Prostate gland (tissue), 2 donors: ENCODE measurements at regions not wholly inside any gene's neighbourhood (a gene's known extent, or its start where the extent isn't known, plus 50 kb on each side); places are given as distances from the start of the nearest gene placed in this dataset.

ENCODE experiments used
- DNase-seq: peaks from one replicate; pipeline ENCODE4 v3.0.0-alpha.2; 2019; ENCODE audit warnings: low spot score
- H3K27ac ChIP-seq, 2 donors: fragments of 200-600 bp; sonication (generic); 2 replicates each; pipeline ENCODE4 v1.5.1; 2017 to 2019
- H3K27me3 ChIP-seq: fragments of 200-600 bp; sonication (generic); replicated peaks from 2 replicates; pipeline ENCODE4 v1.5.1; 2019; ENCODE audit not compliant: insufficient read depth
- H3K36me3 ChIP-seq, 2 donors: fragments of 200-600 bp; sonication (generic); 1 replicate in 1 of 2; 2 replicates in 1 of 2; pipeline versions ENCODE4 v1.5.1 to v1.8.1; 2017 to 2019
- H3K4me1 ChIP-seq: fragments of 200-600 bp; sonication (generic); replicated peaks from 2 replicates; pipeline ENCODE4 v1.5.1; 2019
- H3K4me3 ChIP-seq, 2 donors: fragments of 200-600 bp; sonication (generic); 2 replicates each; pipeline ENCODE4 v1.5.1; 2017 to 2019
- H3K9me3 ChIP-seq: fragments of 200-600 bp; sonication (generic); 2 replicates; pipeline ENCODE4 v1.5.1; 2017
- POLR2A ChIP-seq: fragments of 450-650 bp; IDR thresholded peaks from one replicate; pipeline ENCODE4 v1.6.1; 2016; ENCODE audit warnings: antibody characterized with exemption, mild to moderate bottlenecking
- POLR2AphosphoS5 ChIP-seq: sonication (generic); formaldehyde crosslinking; IDR thresholded peaks from one replicate; pipeline ENCODE4 v1.6.1; 2017; ENCODE audit warnings: antibody characterized with exemption
- whole genome bisulfite sequencing: methylation state at CpG from one replicate; pipeline ENCODE4 v1.1.5; 2018; 5-methylcytosine and 5-hydroxymethylcytosine counted together
- intact Hi-C: fragments of 100-400 bp; cut with DNase I; formaldehyde crosslinking; loops from one replicate; pipeline ENCODE4 v1.14.2; 2022
- TF ChIP-seq, protein P1 (sequence below), 4 experiments: fragments of 200-600 bp in 2 of 4; fragments of 450-650 bp in 2 of 4; sonication (generic) in 2 of 4; IDR thresholded peaks; 1 replicate in 3 of 4; 2 replicates in 1 of 4; pipeline ENCODE4 v1.5.1; 2016 to 2019; ENCODE audit warnings: antibody characterized with exemption in 4 of 4, mild to moderate bottlenecking in 2 of 4, moderate library complexity in 2 of 4

DNA sequence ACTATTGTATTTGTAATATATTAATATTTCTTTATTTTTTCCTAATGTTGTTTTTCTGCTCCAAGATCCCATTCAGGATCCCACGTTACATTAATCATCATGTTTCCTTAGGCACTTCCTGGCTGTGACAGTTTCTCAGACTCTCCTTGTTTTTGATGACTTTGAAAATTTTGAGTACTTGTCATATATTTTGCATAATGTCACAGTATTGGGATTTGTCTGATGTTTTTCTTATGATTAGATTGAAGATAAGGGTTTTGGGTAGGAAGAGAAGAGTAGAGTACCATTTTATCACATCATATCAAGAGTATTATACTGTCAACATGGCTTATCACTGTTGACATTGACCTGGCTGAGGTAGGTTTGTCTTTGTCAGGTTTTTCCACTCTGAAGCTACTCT is 146.3 kb upstream of the TPK1 start:
- DNase-seq = no peak
- intact Hi-C loops = no loop called here
- H3K27me3 ChIP-seq = no peaks in the 10 kb centered on the region
- H3K36me3 ChIP-seq = no peaks in the 10 kb centered on the region
- TF ChIP-seq POLR2AphosphoS5 (no peak), POLR2A (no peak)
- TF ChIP-seq, protein P1, sequence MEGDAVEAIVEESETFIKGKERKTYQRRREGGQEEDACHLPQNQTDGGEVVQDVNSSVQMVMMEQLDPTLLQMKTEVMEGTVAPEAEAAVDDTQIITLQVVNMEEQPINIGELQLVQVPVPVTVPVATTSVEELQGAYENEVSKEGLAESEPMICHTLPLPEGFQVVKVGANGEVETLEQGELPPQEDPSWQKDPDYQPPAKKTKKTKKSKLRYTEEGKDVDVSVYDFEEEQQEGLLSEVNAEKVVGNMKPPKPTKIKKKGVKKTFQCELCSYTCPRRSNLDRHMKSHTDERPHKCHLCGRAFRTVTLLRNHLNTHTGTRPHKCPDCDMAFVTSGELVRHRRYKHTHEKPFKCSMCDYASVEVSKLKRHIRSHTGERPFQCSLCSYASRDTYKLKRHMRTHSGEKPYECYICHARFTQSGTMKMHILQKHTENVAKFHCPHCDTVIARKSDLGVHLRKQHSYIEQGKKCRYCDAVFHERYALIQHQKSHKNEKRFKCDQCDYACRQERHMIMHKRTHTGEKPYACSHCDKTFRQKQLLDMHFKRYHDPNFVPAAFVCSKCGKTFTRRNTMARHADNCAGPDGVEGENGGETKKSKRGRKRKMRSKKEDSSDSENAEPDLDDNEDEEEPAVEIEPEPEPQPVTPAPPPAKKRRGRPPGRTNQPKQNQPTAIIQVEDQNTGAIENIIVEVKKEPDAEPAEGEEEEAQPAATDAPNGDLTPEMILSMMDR (IDR thresholded peaks at IDR 0.05) = no peak
- no peak overlapping the region for H3K27ac ChIP-seq
- 52% methylated on average over 1 of the region's 1 CpG for WGBS
- no peak overlapping the region for H3K4me3 ChIP-seq
- no peaks in the 10 kb centered on the region for H3K4me1 ChIP-seq
- H3K9me3 ChIP-seq = no peaks in the 10 kb centered on the region

- no peak for TF ChIP-seq POLR2A
- TF ChIP-seq, protein P1 (IDR thresholded peaks at IDR 0.05) = no peak
- TF ChIP-seq POLR2AphosphoS5 = no peak
- 71% methylated on average over 4 of the region's 4 CpGs for WGBS
- intact Hi-C loops = no loop called here
- no peak overlapping the region for H3K27ac ChIP-seq
- no peak for DNase-seq
- H3K4me3 ChIP-seq = no peak overlapping the region
- no peaks in the 10 kb centered on the region for H3K36me3 ChIP-seq
- no peaks in the 10 kb centered on the region for H3K4me1 ChIP-seq
- H3K27me3 ChIP-seq = no peaks in the 10 kb centered on the region
- no peaks in the 10 kb centered on the region for H3K9me3 ChIP-seq
Observed at GRCh38 chr7:144975882-144976281, 140.0 kb upstream of the TPK1 start.

- intact Hi-C loops = no loop called here
- Histone ChIP-seq H3K9me3 (no peaks in the 10 kb centered on the region), H3K27ac (no peak overlapping the region), H3K4me3 (no peak overlapping the region), H3K4me1 (no peaks in the 10 kb centered on the region), H3K36me3 (no peaks in the 10 kb centered on the region), H3K27me3 (no peaks in the 10 kb centered on the region)
- TF ChIP-seq, protein P1 (IDR thresholded peaks at IDR 0.05) = no peak
- no peak for DNase-seq
- WGBS = 35% methylated on average over 3 of the region's 3 CpGs
Observed at GRCh38 chr7:144969787-144970186, 133.9 kb upstream of the TPK1 start.

DNA sequence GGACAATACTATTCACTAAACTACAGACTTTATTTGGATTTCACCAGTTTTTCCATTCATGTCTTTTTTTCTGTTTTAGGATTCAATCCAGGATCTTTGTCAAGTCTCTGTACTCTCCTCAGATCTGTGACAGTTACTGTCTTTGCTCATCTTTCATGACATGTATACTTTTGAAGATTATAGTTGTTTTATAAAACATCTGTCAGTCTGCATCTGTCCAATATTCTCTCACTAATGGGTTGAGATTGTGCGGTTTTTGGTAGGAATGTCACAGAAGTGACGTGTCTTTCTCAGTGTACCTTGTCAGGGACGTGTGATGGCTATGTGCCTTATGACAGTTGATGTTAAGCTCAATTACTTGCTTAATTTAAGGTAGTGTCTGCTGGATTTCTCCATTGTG is 124.9 kb upstream of the TPK1 start:
- DNase-seq = no peak
- 75% methylated on average over 3 of the region's 3 CpGs for WGBS
- H3K9me3 ChIP-seq = no peaks in the 10 kb centered on the region
- intact Hi-C loops = no loop called here
- H3K27ac ChIP-seq = no peak overlapping the region
- H3K4me1 ChIP-seq = no peaks in the 10 kb centered on the region
- TF ChIP-seq POLR2AphosphoS5 (no peak), POLR2A (no peak)
- TF ChIP-seq, protein P1 (IDR thresholded peaks at IDR 0.05) = no peak
- no peak overlapping the region for H3K4me3 ChIP-seq
- no peaks in the 10 kb centered on the region for H3K27me3 ChIP-seq
- H3K36me3 ChIP-seq = no peaks in the 10 kb centered on the region

DNA sequence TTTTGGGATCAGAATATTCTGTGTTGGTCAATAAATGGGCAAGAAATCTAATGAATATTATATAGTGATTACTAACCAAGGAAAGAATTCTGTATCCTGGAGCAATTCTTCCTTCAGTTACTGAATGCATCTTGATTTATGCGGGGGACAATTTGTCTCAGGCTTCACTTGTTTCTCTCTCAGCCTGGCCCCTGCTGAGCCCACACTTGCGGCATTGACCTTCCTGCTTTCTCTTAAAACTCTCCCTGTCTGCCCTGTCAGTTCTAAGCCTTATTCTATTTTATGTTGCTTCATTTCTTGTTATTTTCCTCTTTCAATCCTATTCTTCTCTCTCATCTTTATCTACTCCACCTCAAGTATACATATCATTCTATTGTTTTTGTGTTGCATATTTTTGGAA is 122.1 kb upstream of the TPK1 start:
- DNase-seq = no peak
- Histone ChIP-seq H3K4me3 (no peak overlapping the region), H3K27me3 (no peaks in the 10 kb centered on the region), H3K4me1 (no peaks in the 10 kb centered on the region), H3K27ac (no peak overlapping the region), H3K36me3 (no peaks in the 10 kb centered on the region), H3K9me3 (no peaks in the 10 kb centered on the region)
- TF ChIP-seq, protein P1 (IDR thresholded peaks at IDR 0.05) = no peak
- TF ChIP-seq POLR2A (no peak), POLR2AphosphoS5 (no peak)
- 73% methylated on average over 2 of the region's 2 CpGs for WGBS
- intact Hi-C loops = no loop called here
